ENCODE measurements at regions not wholly inside any gene's neighbourhood (a gene's known extent, or its start where the extent isn't known, plus 50 kb on each side); places are given as distances from the start of the nearest gene placed in this dataset.

- no peak for TF ChIP-seq REST (IDR thresholded peaks at IDR 0.05; ENCODE audit: borderline replicate concordance)
- no peak for TF ChIP-seq POLR2AphosphoS5 (IDR thresholded peaks at IDR 0.05)
- no peak for TF ChIP-seq CTCF (IDR thresholded peaks at IDR 0.05; ENCODE audit: poor library complexity, severe bottlenecking)
- no peak for TF ChIP-seq MXI1 (conservative IDR thresholded peaks at IDR 0.05; ENCODE audit: poor library complexity, severe bottlenecking)
- TF ChIP-seq TAF1 (IDR thresholded peaks at IDR 0.05; ENCODE audit: low read depth): no peak
- TF ChIP-seq RAD21 (conservative IDR thresholded peaks at IDR 0.05): no peak
- TF ChIP-seq EP300 (conservative IDR thresholded peaks at IDR 0.05; ENCODE audit: poor library complexity, severe bottlenecking): no peak
- TF ChIP-seq EZH2 (IDR thresholded peaks at IDR 0.05; ENCODE audit: borderline replicate concordance, insufficient read depth, low read length, poor library complexity, severe bottlenecking): no peak
- TF ChIP-seq SMC3 (conservative IDR thresholded peaks at IDR 0.05; ENCODE audit: poor library complexity): no peak
Observed at GRCh38 chr7:91324663-91325062, 60.4 kb downstream of the FZD1 start.

Data from neural cell (in vitro differentiated cells).